ENCODE measurements at regions not wholly inside any gene's neighbourhood (a gene's known extent, or its start where the extent isn't known, plus 50 kb on each side); places are given as distances from the start of the nearest gene placed in this dataset.
A peak's percentile ranks its signal among the peaks of the same experiment; 100 is the strongest.

DNA sequence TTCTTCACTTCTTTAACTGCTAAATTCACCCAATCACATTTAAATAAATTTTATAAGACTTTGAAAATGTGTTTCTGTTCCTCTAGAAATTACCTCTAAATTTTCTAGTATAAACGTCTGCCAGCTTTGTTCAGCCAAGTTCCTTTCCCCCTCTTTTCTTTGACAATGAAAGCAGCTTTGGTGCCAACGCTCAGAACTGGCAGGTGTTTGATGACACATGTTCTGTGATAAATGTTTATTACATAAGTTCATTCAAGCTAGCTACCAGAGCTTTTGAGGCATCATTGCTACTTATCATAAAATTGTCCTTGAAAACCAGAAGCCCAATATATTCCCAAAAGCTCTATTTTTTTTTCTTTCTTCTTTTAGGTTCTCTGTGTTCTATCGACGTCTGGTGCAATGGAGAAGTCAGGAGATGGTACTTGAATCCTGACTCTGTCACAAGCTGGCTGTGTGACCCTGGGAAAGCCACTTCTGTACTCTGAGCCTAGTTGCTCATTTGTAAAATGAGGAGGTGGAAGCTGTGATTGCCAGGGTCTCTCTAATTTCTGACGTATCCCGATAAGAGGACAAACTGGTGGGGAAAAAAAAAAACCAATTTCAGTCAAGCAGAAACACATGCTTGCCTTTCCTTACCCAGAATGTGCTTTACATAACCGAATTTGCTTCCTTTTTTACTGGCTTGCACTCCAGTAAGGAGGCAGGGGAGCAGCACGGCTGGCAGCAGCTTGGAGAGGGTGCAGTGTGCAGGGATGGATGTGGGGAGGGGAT, 187.1 kb upstream of the LPP start:
- no peak overlapping the region for H3K4me3 Mint-ChIP-seq
- H3K27ac Mint-ChIP-seq = no peak overlapping the region

DNA sequence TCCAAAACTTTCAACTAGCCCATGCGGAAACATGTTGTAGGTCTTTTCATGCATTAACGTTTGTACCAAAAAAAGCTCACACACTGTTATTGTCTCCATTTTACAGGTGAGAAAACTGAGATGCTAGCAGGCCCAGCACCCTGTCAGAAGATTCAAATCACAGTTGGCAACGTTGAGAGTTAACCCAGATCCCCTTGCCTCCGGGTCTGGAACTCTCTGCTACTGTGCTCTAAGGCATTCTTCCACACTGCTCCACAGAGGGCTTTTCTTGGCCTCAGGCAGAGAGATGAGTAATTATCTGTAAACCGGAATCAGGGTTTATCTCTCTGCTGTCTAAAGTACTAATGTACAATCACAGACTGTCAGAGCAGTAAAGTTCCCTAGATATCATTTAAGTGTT, 186.0 kb upstream of the LPP start:
- ATAC-seq (replicated peaks) (no peak), DNase-seq (no peak)
- Mint-ChIP-seq H3K9me3 (no peaks in the 10 kb centered on the region), H3K27ac (no peak overlapping the region), H3K4me1 (ENCODE audit: low read depth in 2 of 2) (peaks cover 0 to 2% of the 10 kb centered on the region in 2 donors), H3K27me3 (no peaks in the 10 kb centered on the region), H3K4me3 (no peak overlapping the region), H3K36me3 (ENCODE audit: insufficient read depth) (peaks cover 2% of the 10 kb centered on the region)

More for the DNA sequence above, 187.1 kb upstream of the LPP start:
- H3K9me3 Mint-ChIP-seq = no peaks in the 10 kb centered on the region
- DNase-seq (no peak), ATAC-seq (replicated peaks) (no peak)
- H3K36me3 Mint-ChIP-seq (ENCODE audit: insufficient read depth) = peaks cover 2% of the 10 kb centered on the region
- H3K4me1 Mint-ChIP-seq (ENCODE audit: low read depth in 2 of 2) = peaks cover 0 to 2% of the 10 kb centered on the region in 2 donors
- H3K27me3 Mint-ChIP-seq = no peaks in the 10 kb centered on the region

DNA sequence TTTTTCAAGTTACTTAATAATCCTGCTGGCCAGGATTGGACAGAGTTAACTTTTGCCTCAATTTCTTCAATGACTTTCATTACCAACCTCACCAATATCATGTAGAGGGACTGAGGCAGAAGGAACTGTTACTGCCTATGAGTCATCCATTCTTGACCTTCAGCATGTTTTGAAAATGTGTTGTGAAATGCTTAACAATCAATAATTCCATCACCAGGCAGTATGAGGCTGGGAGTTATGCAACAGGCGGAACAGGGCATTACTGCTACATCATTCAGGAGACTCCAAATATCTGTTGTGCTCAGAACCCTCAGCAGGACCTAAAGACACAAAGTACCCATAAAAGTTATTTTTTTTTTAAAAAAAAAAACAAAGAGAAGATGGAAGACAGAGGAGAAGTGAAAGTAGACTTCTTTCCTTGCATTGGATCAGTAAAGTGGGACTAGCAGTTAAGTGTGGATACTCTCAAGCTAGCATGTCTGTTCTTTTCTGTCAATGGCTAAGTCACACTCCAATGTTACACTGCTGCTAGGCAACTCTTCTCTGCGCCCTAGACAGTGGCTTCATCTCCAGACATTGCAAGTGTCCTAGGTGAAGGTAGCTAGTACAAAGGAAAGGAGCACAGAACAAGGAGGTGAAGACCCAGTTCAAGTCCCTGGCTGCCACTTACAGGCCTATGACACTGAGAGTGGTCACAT, 184.9 kb upstream of the LPP start:
- DNase-seq = no peak
- Mint-ChIP-seq H3K27ac (no peak overlapping the region), H3K4me3 (no peak overlapping the region), H3K4me1 (ENCODE audit: low read depth in 2 of 2) (peaks cover 2% of the 10 kb centered on the region in 2 donors), H3K9me3 (no peaks in the 10 kb centered on the region), H3K27me3 (no peaks in the 10 kb centered on the region), H3K36me3 (ENCODE audit: insufficient read depth) (peaks cover 2% of the 10 kb centered on the region)
- no peak for ATAC-seq (replicated peaks)

DNA sequence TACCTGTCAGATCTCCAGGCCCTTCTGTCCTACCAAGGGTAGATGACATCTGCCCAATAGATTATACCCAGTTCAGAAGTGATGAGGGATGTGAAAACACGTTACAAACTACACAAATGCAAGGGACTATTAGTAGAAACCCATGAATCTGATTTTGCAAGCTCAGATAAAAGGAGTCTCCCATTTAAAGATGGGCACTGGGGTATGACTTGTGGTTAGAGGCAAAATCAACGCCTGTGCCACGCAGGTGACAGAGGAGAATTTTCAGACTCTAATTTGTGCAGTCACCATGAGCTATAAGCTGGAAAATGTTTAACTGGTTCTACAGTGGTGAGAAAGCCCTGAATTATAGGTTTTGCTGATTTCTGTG, 184.4 kb upstream of the LPP start:
- no peak for ATAC-seq (replicated peaks)
- Mint-ChIP-seq H3K27me3 (no peaks in the 10 kb centered on the region), H3K4me1 (ENCODE audit: low read depth in 2 of 2) (peaks cover 8% of the 10 kb centered on the region in 2 donors), H3K9me3 (no peaks in the 10 kb centered on the region), H3K4me3 (no peak overlapping the region), H3K36me3 (ENCODE audit: insufficient read depth) (peaks cover 2% of the 10 kb centered on the region), H3K27ac (no peak overlapping the region)
- DNase-seq = no peak

DNA sequence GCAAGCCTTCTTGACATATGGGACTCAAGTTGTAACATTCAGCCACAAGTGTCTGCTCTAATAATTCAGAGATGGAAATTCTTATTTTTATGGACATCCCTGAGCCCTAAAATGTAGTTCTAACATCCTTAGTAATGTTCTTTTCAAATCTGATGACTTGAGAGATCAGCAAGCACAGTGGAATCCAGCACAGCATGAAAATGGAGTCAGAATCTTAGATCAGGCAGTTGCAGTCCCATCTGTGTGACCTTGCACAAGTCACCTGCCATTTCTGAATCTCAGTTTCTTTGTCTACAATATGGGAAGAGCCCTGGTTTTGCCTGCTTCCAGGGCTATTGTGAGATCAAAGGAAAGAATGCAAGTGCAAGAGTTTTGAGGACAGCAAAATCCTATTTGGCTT, 183.9 kb upstream of the LPP start:
- no peaks in the 10 kb centered on the region for H3K9me3 Mint-ChIP-seq
- H3K4me1 Mint-ChIP-seq (ENCODE audit: low read depth in 2 of 2) = peaks cover 13% of the 10 kb centered on the region in 2 donors
- no peak overlapping the region for H3K4me3 Mint-ChIP-seq
- DNase-seq (no peak), ATAC-seq (replicated peaks) (no peak)
- no peaks in the 10 kb centered on the region for H3K27me3 Mint-ChIP-seq
- no peak overlapping the region for H3K27ac Mint-ChIP-seq
- peaks cover 2% of the 10 kb centered on the region for H3K36me3 Mint-ChIP-seq (ENCODE audit: insufficient read depth)

DNA sequence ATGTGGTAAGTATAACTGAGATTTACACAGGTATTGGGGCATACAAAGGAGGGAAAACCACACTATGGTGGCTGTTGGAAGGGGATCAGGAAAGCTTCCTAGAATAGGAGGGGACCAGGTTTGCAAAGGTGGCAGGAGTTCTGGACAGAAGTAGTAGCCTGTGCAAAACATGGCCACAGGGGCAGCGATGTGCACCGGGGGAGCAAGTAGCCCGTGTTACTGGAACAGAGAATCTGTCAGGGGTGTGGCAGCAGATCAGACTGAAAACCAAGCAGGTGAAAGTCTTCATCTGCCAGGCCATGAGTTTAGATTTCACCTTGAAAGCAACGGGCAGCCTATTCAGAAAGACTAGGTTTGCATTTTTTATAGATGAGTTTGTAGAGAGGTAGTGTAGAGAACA, 182.3 kb upstream of the LPP start:
- Mint-ChIP-seq H3K4me1 (ENCODE audit: low read depth in 2 of 2) (peaks cover 27 to 28% of the 10 kb centered on the region in 2 donors), H3K27me3 (no peaks in the 10 kb centered on the region), H3K27ac (peak overlapping the region in 1 of 2 donors; percentile 6), H3K4me3 (no peak overlapping the region), H3K9me3 (no peaks in the 10 kb centered on the region), H3K36me3 (ENCODE audit: insufficient read depth) (no peaks in the 10 kb centered on the region)
- ATAC-seq (replicated peaks) (no peak), DNase-seq (no peak)

DNA sequence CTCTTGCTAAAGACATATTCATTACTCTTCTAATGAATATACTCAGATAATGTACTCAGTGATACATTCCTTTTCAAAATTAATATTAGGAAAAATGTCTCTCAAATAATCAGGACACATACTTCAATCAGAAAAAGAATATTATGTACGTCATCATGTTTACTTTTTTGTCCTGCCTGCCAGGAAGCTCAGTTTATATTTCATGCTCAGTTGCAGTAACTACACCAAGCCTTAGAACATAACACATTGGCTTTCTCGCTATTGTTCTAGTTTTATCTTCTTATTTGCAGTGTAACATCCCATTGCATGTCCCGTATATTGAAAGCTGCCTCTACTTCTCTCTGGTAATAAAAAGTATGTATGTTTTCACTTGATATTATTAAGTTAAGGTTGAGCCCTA, 181.5 kb upstream of the LPP start:
- Mint-ChIP-seq H3K9me3 (no peaks in the 10 kb centered on the region), H3K4me1 (ENCODE audit: low read depth in 2 of 2) (peaks cover 27 to 30% of the 10 kb centered on the region in 2 donors), H3K27ac (no peak overlapping the region), H3K27me3 (no peaks in the 10 kb centered on the region), H3K36me3 (ENCODE audit: insufficient read depth) (no peaks in the 10 kb centered on the region), H3K4me3 (no peak overlapping the region)
- DNase-seq = no peak
- no peak for ATAC-seq (replicated peaks)

DNA sequence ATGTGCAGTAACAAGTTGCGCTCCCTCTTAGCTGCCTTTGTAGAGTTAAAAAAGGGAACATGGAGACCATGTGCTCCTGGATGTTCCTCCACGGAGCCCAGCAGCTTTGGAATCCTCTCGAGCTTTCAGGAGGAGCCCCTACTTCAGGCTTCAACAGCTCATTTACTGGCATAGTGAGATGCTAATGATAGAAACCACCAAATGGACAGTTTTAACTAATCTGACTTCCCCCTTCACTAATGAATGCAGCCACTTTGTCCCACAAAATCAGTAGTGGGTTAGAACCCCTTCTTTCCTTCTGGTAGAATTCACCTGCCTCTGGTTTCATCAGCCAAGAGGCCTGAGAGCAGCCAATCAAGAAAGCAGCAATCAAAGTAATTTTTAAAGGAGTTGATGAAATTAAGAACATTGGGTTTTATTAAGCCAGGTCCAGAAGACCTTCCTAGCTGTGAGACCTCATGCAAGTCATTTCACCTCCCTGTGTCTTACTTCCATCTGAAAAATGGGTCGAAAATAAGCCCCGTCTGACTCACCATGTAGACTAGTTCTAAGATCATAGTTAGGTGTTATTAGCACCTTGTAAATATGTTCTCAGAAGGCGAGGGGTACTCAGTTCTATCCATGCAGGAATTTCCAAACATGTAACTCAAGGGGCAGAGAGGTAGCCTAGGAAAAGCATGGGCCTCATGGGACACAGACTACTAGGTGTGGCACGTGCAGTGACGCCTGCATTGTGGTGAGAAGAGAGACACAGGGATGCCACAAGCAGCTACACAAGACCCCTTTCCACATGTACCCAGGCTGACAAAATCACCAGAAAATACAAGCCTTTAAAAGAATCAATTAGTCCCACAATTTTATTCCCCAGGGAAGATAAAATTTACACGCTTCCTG, 179.7 kb upstream of the LPP start:
- H3K9me3 Mint-ChIP-seq = no peaks in the 10 kb centered on the region
- no peaks in the 10 kb centered on the region for H3K36me3 Mint-ChIP-seq (ENCODE audit: insufficient read depth)
- H3K4me1 Mint-ChIP-seq (ENCODE audit: low read depth in 2 of 2) = peaks cover 35 to 38% of the 10 kb centered on the region in 2 donors
- peak overlapping the region; percentile 94 for H3K27ac Mint-ChIP-seq
- peak; percentile 48 for ATAC-seq (replicated peaks)
- H3K4me3 Mint-ChIP-seq = peak overlapping the region; percentile 66 to 81
- no peak for DNase-seq
- no peaks in the 10 kb centered on the region for H3K27me3 Mint-ChIP-seq

DNA sequence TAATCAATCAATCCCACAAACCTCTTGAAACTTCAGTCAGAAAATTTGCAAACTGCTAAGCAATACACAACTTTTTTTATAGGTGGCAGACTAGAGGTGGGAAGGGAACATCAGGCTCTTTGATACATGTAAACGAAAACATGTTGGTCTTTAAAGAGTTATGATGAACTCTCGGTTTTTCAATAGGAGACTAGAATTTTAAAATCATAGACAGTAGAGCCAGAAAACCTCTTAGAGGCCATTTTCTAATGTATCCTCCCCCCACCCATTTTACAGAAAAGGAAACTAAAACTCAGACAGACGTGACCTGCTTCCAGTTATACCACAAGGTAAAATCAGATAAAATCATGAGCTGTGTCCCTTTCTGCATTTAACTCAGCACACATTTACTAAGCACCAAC, 179.1 kb upstream of the LPP start:
- no peak for DNase-seq
- Mint-ChIP-seq H3K36me3 (ENCODE audit: insufficient read depth) (no peaks in the 10 kb centered on the region), H3K27ac (peak overlapping the region; percentile 94), H3K9me3 (no peaks in the 10 kb centered on the region), H3K27me3 (no peaks in the 10 kb centered on the region), H3K4me3 (peak overlapping the region; percentile 66 to 81), H3K4me1 (ENCODE audit: low read depth in 2 of 2) (peaks cover 41 to 44% of the 10 kb centered on the region in 2 donors)
- ATAC-seq (replicated peaks) = peak; percentile 80

DNA sequence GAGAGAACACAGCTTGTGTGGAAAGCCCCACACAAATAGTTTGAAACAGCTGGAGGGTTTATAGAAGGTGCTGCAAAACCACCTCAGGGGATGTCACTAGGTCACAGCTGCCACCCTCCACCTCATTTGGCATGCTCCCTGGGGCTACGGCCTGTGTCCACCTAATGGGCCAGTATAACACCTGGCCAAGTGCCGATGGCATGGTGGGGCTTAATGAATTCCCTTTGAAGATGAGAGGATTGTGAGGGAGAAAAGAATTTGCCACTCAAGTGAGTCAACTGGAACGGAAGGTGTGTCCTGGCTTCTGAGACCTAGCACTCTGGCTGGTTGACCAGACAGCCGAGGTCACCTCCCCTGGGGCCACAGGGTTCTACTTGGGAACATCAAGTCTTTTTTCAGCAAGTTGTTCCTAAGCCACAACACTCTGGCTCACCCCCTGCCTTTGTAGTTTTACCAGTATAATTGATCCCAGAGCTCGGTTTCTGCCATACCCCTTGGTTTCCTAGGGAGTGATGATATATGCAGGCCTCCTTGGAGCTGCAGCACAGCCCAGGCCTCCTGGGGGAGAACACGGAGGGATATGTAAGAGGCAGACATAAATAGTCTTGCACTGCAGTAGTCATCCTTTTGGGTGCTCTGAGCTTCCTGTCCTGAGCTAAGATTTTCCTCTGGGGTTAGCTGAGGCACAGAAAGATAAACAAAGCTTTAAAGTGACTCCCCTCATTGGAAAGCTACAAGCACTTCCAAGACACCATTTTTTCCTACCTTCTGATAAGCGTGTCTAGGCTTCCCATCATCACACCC, 178.2 kb upstream of the LPP start:
- Mint-ChIP-seq H3K27ac (peak overlapping the region; percentile 94), H3K4me3 (peak overlapping the region; percentile 66 to 81), H3K36me3 (ENCODE audit: insufficient read depth) (no peaks in the 10 kb centered on the region), H3K4me1 (ENCODE audit: low read depth in 2 of 2) (peaks cover 42 to 44% of the 10 kb centered on the region in 2 donors), H3K27me3 (no peaks in the 10 kb centered on the region), H3K9me3 (no peaks in the 10 kb centered on the region)
- ATAC-seq (replicated peaks) = peak; percentile 48
- DNase-seq = no peak

DNA sequence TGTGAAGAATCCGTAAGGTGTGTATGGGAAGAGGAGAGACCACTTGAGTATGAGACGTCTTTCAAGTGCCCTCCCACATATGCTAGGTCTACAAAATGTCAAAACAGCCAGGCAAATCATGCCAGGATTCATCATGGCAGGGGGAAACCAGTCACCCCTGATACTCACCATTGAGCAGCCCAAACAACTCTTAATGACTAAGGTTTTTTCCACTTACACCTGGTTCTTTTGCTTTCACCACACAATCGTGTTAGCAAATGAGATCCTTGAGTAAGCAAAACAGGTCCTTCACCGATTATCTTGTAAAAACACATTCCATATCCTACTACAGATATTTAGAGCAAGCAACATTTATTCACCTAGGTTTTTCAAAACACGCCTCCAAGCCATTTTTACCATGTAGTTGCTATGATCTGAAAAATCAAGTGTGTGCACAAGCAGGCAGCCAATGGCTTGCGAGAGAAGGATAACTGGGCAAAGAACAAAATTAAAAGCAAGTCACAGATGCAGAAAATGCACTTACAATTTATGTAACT, 177.5 kb upstream of the LPP start:
- peak overlapping the region; percentile 49 to 94 for H3K27ac Mint-ChIP-seq
- H3K27me3 Mint-ChIP-seq = no peaks in the 10 kb centered on the region
- DNase-seq = no peak
- peaks cover 42 to 44% of the 10 kb centered on the region in 2 donors for H3K4me1 Mint-ChIP-seq (ENCODE audit: low read depth in 2 of 2)
- H3K36me3 Mint-ChIP-seq (ENCODE audit: insufficient read depth) = no peaks in the 10 kb centered on the region
- no peak overlapping the region for H3K4me3 Mint-ChIP-seq
- ATAC-seq (replicated peaks) = no peak
- H3K9me3 Mint-ChIP-seq = no peaks in the 10 kb centered on the region

DNA sequence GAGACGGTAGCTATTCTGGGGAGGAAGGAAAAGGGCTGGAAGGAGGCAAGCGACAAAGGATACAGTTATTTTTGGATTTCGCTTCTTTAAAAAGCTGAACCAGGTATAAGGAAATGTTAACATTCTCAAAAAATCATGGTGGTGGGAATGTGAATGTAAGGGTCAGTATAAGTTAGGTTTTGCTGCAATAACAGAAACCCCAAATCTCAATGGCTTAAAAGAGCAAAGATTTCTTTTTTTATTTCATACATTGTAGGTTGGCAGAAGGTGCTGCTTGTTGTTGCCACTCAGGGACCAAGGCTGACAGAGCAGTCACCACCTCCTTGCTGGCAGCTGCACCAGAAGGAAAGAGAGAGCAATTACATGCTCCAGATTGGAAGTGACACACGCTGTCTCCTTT, 176.3 kb upstream of the LPP start:
- DNase-seq = no peak
- no peaks in the 10 kb centered on the region for H3K36me3 Mint-ChIP-seq (ENCODE audit: insufficient read depth)
- no peaks in the 10 kb centered on the region for H3K9me3 Mint-ChIP-seq
- ATAC-seq (replicated peaks) = no peak
- no peak overlapping the region for H3K4me3 Mint-ChIP-seq
- no peak overlapping the region for H3K27ac Mint-ChIP-seq
- peaks cover 42 to 44% of the 10 kb centered on the region in 2 donors for H3K4me1 Mint-ChIP-seq (ENCODE audit: low read depth in 2 of 2)
- H3K27me3 Mint-ChIP-seq = no peaks in the 10 kb centered on the region

Measured in effector memory CD8-positive, alpha-beta T cell (primary cell).